HepG2 (cell line): ENCODE measurements at regions not wholly inside any gene's neighbourhood (a gene's known extent, or its start where the extent isn't known, plus 50 kb on each side); places are given as distances from the start of the nearest gene placed in this dataset.

ENCODE experiments used
- ATAC-seq: fragments of 200-7000 bp; cut with Tn5 transposase; 3 replicates; pipeline ENCODE4 v1.9.1; 2020; ENCODE audit warnings: mild to moderate bottlenecking, moderate library complexity
- BruUV-seq: library from RNA; stranded (reverse); fragments of 400-500 nt; replicated peaks from 2 replicates; lab custom pipeline; 2021; lab: Mats Ljungman, UMichigan
- CTCF ChIA-PET: fragments of 300-600 bp; formaldehyde crosslinking; extraction: SDS; loops from one replicate; lab custom pipeline; 2021; ENCODE audit warnings: low total read pairs, inconsistent platforms, low intra/inter-chr PET ratio; lab: Yijun Ruan, JAX
- POLR2A ChIA-PET: fragments of 350-600 bp; sonication (Branson Sonifier 250); formaldehyde crosslinking; loops from one replicate; lab custom pipeline; 2020; ENCODE audit warnings: antibody characterized with exemption, inconsistent platforms; lab: Yijun Ruan, JAX
- DNase-seq: peaks from one replicate; pipeline ENCODE4 v3.0.0-alpha.2; 2015; ENCODE audit warnings: low spot score
- FAIRE-seq: peaks from 3 replicates; lab custom pipeline; 2011; peaks lifted over from hg19 to GRCh38; lab: Jason Lieb, UNC
- H2AFZ ChIP-seq: one replicate; pipeline ENCODE4 v1.6.1; 2011; ENCODE audit warnings: low read length, inconsistent platforms
- H3K27ac ChIP-seq: fragments of 300-600 bp; 3 replicates; pipeline ENCODE4 v1.8.0; 2011; ENCODE audit warnings: mixed run types, mild to moderate bottlenecking, mixed read lengths, low read length, inconsistent platforms; ENCODE audit not compliant: insufficient read depth; ENCODE audit errors: extremely low read length
- H3K27me3 ChIP-seq, 2 experiments: fragments of 200-600 bp in 1 of 2; 2 replicates in 1 of 2; 3 replicates in 1 of 2; pipeline versions ENCODE4 v1.6.0 to v1.8.0; 2011; ENCODE audit warnings: low read length in 2 of 2, mild to moderate bottlenecking in 2 of 2, moderate library complexity in 2 of 2, inconsistent platforms in 1 of 2; ENCODE audit not compliant: insufficient read depth in 2 of 2, control insufficient read depth in 1 of 2
- H3K36me3 ChIP-seq, 2 experiments: fragments of 200-600 bp in 1 of 2; replicated peaks in 1 of 2; 2 replicates in 1 of 2; 3 replicates in 1 of 2; pipeline versions ENCODE4 v1.5.1 to v1.8.0; 2011; ENCODE audit warnings: low read length in 2 of 2, inconsistent platforms in 1 of 2; ENCODE audit not compliant: insufficient read depth in 2 of 2, control insufficient read depth in 1 of 2
- H3K4me1 ChIP-seq: 2 replicates; pipeline ENCODE4 v1.5.1; 2012; ENCODE audit warnings: low read length, inconsistent platforms; ENCODE audit not compliant: insufficient read depth
- H3K4me2 ChIP-seq: 2 replicates; pipeline ENCODE4 v1.6.0; 2011; ENCODE audit warnings: low read depth, low read length, inconsistent platforms
- H3K4me3 ChIP-seq, 3 experiments: fragments of 200-600 bp in 1 of 3; sonication (generic), shearing (Covaris generic) in 1 of 3; replicated peaks in 1 of 3; 2 replicates each; pipeline ENCODE4 v1.5.1; 2011 to 2016; ENCODE audit warnings: low read length in 3 of 3, inconsistent platforms in 2 of 3, low read depth in 2 of 3, mild to moderate bottlenecking in 2 of 3, control low read depth in 1 of 3, mixed read lengths in 1 of 3; ENCODE audit not compliant: insufficient read depth in 1 of 3
- H3K79me2 ChIP-seq: one replicate; pipeline ENCODE4 v1.6.1; 2011; ENCODE audit warnings: low read length, inconsistent platforms; ENCODE audit not compliant: insufficient read depth
- H3K9ac ChIP-seq: 2 replicates; pipeline ENCODE4 v1.6.0; 2011; ENCODE audit warnings: mild to moderate bottlenecking, low read depth, low read length, inconsistent platforms; ENCODE audit not compliant: insufficient read depth
- H3K9me3 ChIP-seq: 2 replicates; pipeline ENCODE4 v1.5.1; 2012; ENCODE audit warnings: mild to moderate bottlenecking, low read length
- H4K20me1 ChIP-seq: 2 replicates; pipeline ENCODE4 v1.6.0; 2011; ENCODE audit warnings: inconsistent platforms, mild to moderate bottlenecking, low read length, moderate library complexity; ENCODE audit not compliant: insufficient read depth
- MAFF ChIP-seq: IDR thresholded peaks from 2 replicates; pipeline ENCODE4 v1.6.1; 2011; ENCODE audit warnings: low read depth, low read length, improper control_type of control experiment
- MAFK ChIP-seq, 2 experiments: IDR thresholded peaks in 1 of 2; conservative IDR thresholded peaks in 1 of 2; 2 replicates each; pipeline ENCODE4 v1.6.1; 2011; ENCODE audit warnings: improper control_type of control experiment in 2 of 2, low read length in 2 of 2
- SMYD3 ChIP-seq: sonication (generic); formaldehyde crosslinking; IDR thresholded peaks from 2 replicates; pipeline ENCODE4 v1.8.1; 2023; ENCODE audit warnings: mild to moderate bottlenecking, missing genetic modification reagents
- ZNF256 ChIP-seq: sonication (generic); formaldehyde crosslinking; conservative IDR thresholded peaks from 2 replicates; pipeline ENCODE4 v1.4.0; 2020; ENCODE audit warnings: missing genetic modification reagents
- ZNF260 ChIP-seq: sonication (generic); formaldehyde crosslinking; IDR thresholded peaks from 2 replicates; pipeline ENCODE4 v1.4.0; 2020; ENCODE audit warnings: missing genetic modification reagents, low read depth, mild to moderate bottlenecking, borderline replicate concordance
- ZNF44 ChIP-seq: sonication (generic); formaldehyde crosslinking; IDR thresholded peaks from 2 replicates; pipeline ENCODE4 v1.5.1; 2020; ENCODE audit warnings: mild to moderate bottlenecking, missing genetic modification reagents
- ZNF441 ChIP-seq: sonication (generic); formaldehyde crosslinking; IDR thresholded peaks from 2 replicates; pipeline ENCODE4 v1.7.0; 2021; ENCODE audit warnings: missing genetic modification reagents, borderline replicate concordance
- ZSCAN29 ChIP-seq: sonication (generic); formaldehyde crosslinking; conservative IDR thresholded peaks from 2 replicates; pipeline ENCODE4 v1.4.0; 2020; ENCODE audit warnings: mild to moderate bottlenecking, missing genetic modification reagents
- WGBS: methylation state at CpG from one replicate; pipeline ENCODE4 v1.1.6; 2017; ENCODE audit warnings: low lambda C conversion rate; 5-methylcytosine and 5-hydroxymethylcytosine counted together
- in situ Hi-C: cut with HindIII; loops from 2 replicates; pipeline ENCODE4 v1.10.0; 2017; ENCODE audit warnings: low pct_unique_long_range_greater_than_20kb; ENCODE audit not compliant: extremely low pct_ligation_motif_present
- intact Hi-C: fragments of 100-400 bp; cut with micrococcal nuclease; formaldehyde crosslinking; loops from one replicate; pipeline ENCODE4 v1.10.0; 2022; ENCODE audit not compliant: unreplicated experiment
- TF ChIP-seq, protein P1 (sequence below): fragments of 450-650 bp; IDR thresholded peaks from 2 replicates; pipeline ENCODE4 v1.6.1; 2017
- TF ChIP-seq, protein P2 (sequence below): sonication (generic); formaldehyde crosslinking; IDR thresholded peaks from 2 replicates; pipeline ENCODE4 v1.5.1; 2020; ENCODE audit warnings: mild to moderate bottlenecking, missing genetic modification reagents, borderline replicate concordance

DNA sequence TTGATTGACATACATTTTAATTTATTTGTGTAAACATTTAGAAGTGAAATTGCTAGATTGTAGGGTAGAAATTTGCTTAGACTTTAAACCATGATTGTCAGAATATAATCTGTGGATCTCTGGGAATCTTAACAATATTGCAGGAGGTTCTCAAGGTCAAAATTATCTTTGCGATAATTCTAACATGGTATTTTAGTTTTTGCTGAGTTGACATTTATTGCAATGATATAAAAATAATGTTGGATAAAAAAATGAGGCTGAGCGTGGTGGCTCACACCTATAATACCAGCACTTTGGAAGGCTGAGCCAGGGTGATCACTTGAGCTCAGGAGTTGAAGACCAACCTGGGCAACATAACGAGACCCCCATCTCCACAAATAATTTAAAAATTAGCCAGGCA is 70.3 kb upstream of the SGCD start:
- BruUV-seq, result no TSS peak
- FAIRE-seq, result no peak
- Histone ChIP-seq H2AFZ (no peak overlapping the region), H3K4me2 (no peak overlapping the region), H3K4me1 (no peaks in the 10 kb centered on the region), H3K27me3 (no peaks in the 10 kb centered on the region), H3K9ac (no peak overlapping the region), H3K79me2 (no peaks in the 10 kb centered on the region), H3K4me3 (no peak overlapping the region), H3K36me3 (no peaks in the 10 kb centered on the region)
- ATAC-seq, result no peak
- no peak for DNase-seq
- CTCF ChIA-PET, result no interaction called here
- 32% methylated on average over 3 of the region's 3 CpGs for WGBS
- TF ChIP-seq ZNF441 (CRISPR knock-in tag) (no peak), MAFF (peak; percentile 98), MAFK (conservative IDR thresholded peaks at IDR 0.05 in 1 of 2, IDR thresholded peaks at IDR 0.05 in 1 of 2; ENCODE audit: low read length in 2 of 2) (peak; percentile 95 to 99), ZSCAN29 (CRISPR knock-in tag) (no peak), ZNF256 (CRISPR knock-in tag) (no peak)
- TF ChIP-seq, protein P1, sequence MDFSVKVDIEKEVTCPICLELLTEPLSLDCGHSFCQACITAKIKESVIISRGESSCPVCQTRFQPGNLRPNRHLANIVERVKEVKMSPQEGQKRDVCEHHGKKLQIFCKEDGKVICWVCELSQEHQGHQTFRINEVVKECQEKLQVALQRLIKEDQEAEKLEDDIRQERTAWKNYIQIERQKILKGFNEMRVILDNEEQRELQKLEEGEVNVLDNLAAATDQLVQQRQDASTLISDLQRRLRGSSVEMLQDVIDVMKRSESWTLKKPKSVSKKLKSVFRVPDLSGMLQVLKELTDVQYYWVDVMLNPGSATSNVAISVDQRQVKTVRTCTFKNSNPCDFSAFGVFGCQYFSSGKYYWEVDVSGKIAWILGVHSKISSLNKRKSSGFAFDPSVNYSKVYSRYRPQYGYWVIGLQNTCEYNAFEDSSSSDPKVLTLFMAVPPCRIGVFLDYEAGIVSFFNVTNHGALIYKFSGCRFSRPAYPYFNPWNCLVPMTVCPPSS, result no peak
- TF ChIP-seq, all 625 proteins: peak for 2
- Histone ChIP-seq H4K20me1 (no peaks in the 10 kb centered on the region), H3K27ac (no peak overlapping the region), H3K9me3 (no peaks in the 10 kb centered on the region)
- intact Hi-C loops, result no loop called here
- in situ Hi-C loops, result no loop called here
- POLR2A ChIA-PET, result no interaction called here

DNA sequence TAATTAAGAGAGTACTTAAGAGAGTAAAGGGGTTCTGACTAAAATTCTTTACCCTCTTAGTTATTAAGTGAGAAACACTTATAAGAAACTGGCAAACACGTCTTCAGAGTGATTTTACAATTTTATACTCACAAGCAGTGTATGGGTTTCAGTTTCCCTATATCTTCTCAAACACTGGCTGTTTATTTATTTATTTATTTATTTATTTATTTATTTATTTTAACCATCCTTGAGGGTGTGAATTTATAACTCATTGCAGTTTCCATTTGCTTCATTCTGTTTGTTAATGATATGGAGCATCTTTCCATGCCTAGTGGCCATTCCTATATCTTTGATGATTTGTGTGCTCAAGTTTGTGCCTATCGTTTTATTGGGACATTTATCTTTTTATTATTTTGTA is 68.0 kb upstream of the SGCD start:
- ChIA-PET CTCF (no interaction called here), POLR2A (no interaction called here)
- no peaks in the 10 kb centered on the region for H3K4me1 ChIP-seq
- no peak overlapping the region for H3K4me2 ChIP-seq
- no peaks in the 10 kb centered on the region for H4K20me1 ChIP-seq
- in situ Hi-C loops (no loop called here), intact Hi-C loops (no loop called here)
- WGBS, result 4% methylated on average over 2 of the region's 2 CpGs
- no peak overlapping the region for H2AFZ ChIP-seq
- H3K79me2 ChIP-seq, result no peaks in the 10 kb centered on the region
- FAIRE-seq (no peak), ATAC-seq (no peak), DNase-seq (no peak)
- H3K27ac ChIP-seq, result no peak overlapping the region
- no peaks in the 10 kb centered on the region for H3K27me3 ChIP-seq
- no peaks in the 10 kb centered on the region for H3K9me3 ChIP-seq
- H3K9ac ChIP-seq, result no peak overlapping the region
- H3K36me3 ChIP-seq, result no peaks in the 10 kb centered on the region
- H3K4me3 ChIP-seq, result no peak overlapping the region
- no TSS peak for BruUV-seq
- no peak for TF ChIP-seq ZNF44 (CRISPR knock-in tag)
- TF ChIP-seq ZNF260 (CRISPR knock-in tag), result no peak
- TF ChIP-seq SMYD3 (CRISPR knock-in tag), result no peak
- TF ChIP-seq, protein P2, sequence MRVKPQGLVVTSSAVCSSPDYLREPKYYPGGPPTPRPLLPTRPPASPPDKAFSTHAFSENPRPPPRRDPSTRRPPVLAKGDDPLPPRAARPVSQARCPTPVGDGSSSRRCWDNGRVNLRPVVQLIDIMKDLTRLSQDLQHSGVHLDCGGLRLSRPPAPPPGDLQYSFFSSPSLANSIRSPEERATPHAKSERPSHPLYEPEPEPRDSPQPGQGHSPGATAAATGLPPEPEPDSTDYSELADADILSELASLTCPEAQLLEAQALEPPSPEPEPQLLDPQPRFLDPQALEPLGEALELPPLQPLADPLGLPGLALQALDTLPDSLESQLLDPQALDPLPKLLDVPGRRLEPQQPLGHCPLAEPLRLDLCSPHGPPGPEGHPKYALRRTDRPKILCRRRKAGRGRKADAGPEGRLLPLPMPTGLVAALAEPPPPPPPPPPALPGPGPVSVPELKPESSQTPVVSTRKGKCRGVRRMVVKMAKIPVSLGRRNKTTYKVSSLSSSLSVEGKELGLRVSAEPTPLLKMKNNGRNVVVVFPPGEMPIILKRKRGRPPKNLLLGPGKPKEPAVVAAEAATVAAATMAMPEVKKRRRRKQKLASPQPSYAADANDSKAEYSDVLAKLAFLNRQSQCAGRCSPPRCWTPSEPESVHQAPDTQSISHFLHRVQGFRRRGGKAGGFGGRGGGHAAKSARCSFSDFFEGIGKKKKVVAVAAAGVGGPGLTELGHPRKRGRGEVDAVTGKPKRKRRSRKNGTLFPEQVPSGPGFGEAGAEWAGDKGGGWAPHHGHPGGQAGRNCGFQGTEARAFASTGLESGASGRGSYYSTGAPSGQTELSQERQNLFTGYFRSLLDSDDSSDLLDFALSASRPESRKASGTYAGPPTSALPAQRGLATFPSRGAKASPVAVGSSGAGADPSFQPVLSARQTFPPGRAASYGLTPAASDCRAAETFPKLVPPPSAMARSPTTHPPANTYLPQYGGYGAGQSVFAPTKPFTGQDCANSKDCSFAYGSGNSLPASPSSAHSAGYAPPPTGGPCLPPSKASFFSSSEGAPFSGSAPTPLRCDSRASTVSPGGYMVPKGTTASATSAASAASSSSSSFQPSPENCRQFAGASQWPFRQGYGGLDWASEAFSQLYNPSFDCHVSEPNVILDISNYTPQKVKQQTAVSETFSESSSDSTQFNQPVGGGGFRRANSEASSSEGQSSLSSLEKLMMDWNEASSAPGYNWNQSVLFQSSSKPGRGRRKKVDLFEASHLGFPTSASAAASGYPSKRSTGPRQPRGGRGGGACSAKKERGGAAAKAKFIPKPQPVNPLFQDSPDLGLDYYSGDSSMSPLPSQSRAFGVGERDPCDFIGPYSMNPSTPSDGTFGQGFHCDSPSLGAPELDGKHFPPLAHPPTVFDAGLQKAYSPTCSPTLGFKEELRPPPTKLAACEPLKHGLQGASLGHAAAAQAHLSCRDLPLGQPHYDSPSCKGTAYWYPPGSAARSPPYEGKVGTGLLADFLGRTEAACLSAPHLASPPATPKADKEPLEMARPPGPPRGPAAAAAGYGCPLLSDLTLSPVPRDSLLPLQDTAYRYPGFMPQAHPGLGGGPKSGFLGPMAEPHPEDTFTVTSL (CRISPR knock-in tag), result no peak
